ENCODE measurements at regions not wholly inside any gene's neighbourhood (a gene's known extent, or its start where the extent isn't known, plus 50 kb on each side); places are given as distances from the start of the nearest gene placed in this dataset.
"Not testable (repeated sequence)": the region's sequence is repeated elsewhere in the genome, so short reads cannot be mapped to it uniquely, and the experiment has no call there.

GRCh38 chr2:55772109-55772980, 78.7 kb upstream of the PNPT1 start:
- Histone ChIP-seq H3K27ac (no peak overlapping the region), H3K27me3 (no peaks in the 10 kb centered on the region), H3K4me3 (no peak overlapping the region), H3K4me1 (ENCODE audit: insufficient read depth) (no peaks in the 10 kb centered on the region), H3K9me3 (no peaks in the 10 kb centered on the region), H3K36me3 (no peaks in the 10 kb centered on the region)
- DNase-seq, result no peak
- 79 to 89% (median 81%) methylated on average over 7 of the region's 7 CpGs for WGBS, 3 donors
- no peak for TF ChIP-seq POLR2A (IDR thresholded peaks at IDR 0.05)
- TF ChIP-seq EP300 (IDR thresholded peaks at IDR 0.05), result no peak
- no peak for TF ChIP-seq CTCF (IDR thresholded peaks at IDR 0.05)
- intact Hi-C loops (cut with DNase I), result no loop called here

- intact Hi-C loops (cut with DNase I), result no loop called here
- 3 to 9% (median 4%) methylated on average over 2 of the region's 2 CpGs for WGBS, 3 donors
- no peaks in the 10 kb centered on the region for H3K4me1 ChIP-seq (ENCODE audit: insufficient read depth)
- H3K9me3 ChIP-seq, result no peaks in the 10 kb centered on the region
- no peak overlapping the region for H3K27ac ChIP-seq
- no peaks in the 10 kb centered on the region for H3K27me3 ChIP-seq
- H3K36me3 ChIP-seq, result no peaks in the 10 kb centered on the region
- TF ChIP-seq POLR2A (IDR thresholded peaks at IDR 0.05) (no peak), CTCF (IDR thresholded peaks at IDR 0.05) (peak; percentile 33 to 59 (median 42)), EP300 (IDR thresholded peaks at IDR 0.05) (no peak)
- no peak for DNase-seq
- H3K4me3 ChIP-seq, result no peak overlapping the region
These were observed 78.0 kb upstream of the PNPT1 start for GRCh38 chr2:55771612-55772011.

GRCh38 chr2:55768991-55769390, 75.3 kb upstream of the PNPT1 start:
- WGBS, 3 donors, result 36 to 48% (median 40%) methylated on average over 2 of the region's 2 CpGs
- Histone ChIP-seq H3K36me3 (no peaks in the 10 kb centered on the region), H3K27ac (no peak overlapping the region), H3K4me1 (ENCODE audit: insufficient read depth) (no peaks in the 10 kb centered on the region), H3K9me3 (no peaks in the 10 kb centered on the region), H3K4me3 (no peak overlapping the region), H3K27me3 (no peaks in the 10 kb centered on the region)
- intact Hi-C loops (cut with DNase I), result loop anchor here in 2 of 4 donors (5.0 to 10.0 kb wide), 2 partner anchors 183 to 236 kb away; no protein-coding TSS in a partner anchor
- no peak for TF ChIP-seq CTCF (IDR thresholded peaks at IDR 0.05)
- no peak for TF ChIP-seq EP300 (IDR thresholded peaks at IDR 0.05)
- TF ChIP-seq POLR2A (IDR thresholded peaks at IDR 0.05), result no peak
- no peak for DNase-seq

- no peak for DNase-seq
- intact Hi-C loops (cut with DNase I), result loop anchor here in 2 of 4 donors (5.0 to 10.0 kb wide), 2 partner anchors 185 to 238 kb away; no protein-coding TSS in a partner anchor
- Histone ChIP-seq H3K9me3 (no peaks in the 10 kb centered on the region), H3K4me1 (ENCODE audit: insufficient read depth) (no peaks in the 10 kb centered on the region), H3K36me3 (no peaks in the 10 kb centered on the region), H3K27ac (no peak overlapping the region), H3K4me3 (no peak overlapping the region), H3K27me3 (no peaks in the 10 kb centered on the region)
- TF ChIP-seq CTCF (IDR thresholded peaks at IDR 0.05) (no peak), EP300 (IDR thresholded peaks at IDR 0.05) (no peak), POLR2A (IDR thresholded peaks at IDR 0.05) (no peak)
These were observed 73.3 kb upstream of the PNPT1 start for GRCh38 chr2:55766947-55767346.

GRCh38 chr2:55765708-55766107, 72.1 kb upstream of the PNPT1 start:
- intact Hi-C loops (cut with DNase I), result loop anchor here in 2 of 4 donors (5.0 to 10.0 kb wide), 2 partner anchors 187 to 239 kb away; no protein-coding TSS in a partner anchor
- H3K4me3 ChIP-seq; H3K27me3 ChIP-seq; DNase-seq; H3K36me3 ChIP-seq; H3K4me1 ChIP-seq (ENCODE audit: insufficient read depth); H3K27ac ChIP-seq; H3K9me3 ChIP-seq: not testable (repeated sequence)
- WGBS, 3 donors, result 66 to 93% (median 72%) methylated on average over 2 of the region's 2 CpGs
